Bronchial epithelial cell (primary cell): ENCODE measurements at regions not wholly inside any gene's neighbourhood (a gene's known extent, or its start where the extent isn't known, plus 50 kb on each side); places are given as distances from the start of the nearest gene placed in this dataset.
"Not testable (repeated sequence)": the region's sequence is repeated elsewhere in the genome, so short reads cannot be mapped to it uniquely, and the experiment has no call there.

ENCODE experiments used
- DNase-seq: peaks from one replicate; pipeline ENCODE4 v3.0.0-alpha.2; 2010; ENCODE audit warnings: low read depth
- FAIRE-seq: peaks from 2 replicates; lab custom pipeline; 2011; peaks lifted over from hg19 to GRCh38; lab: Jason Lieb, UNC
- H3K27me3 ChIP-seq: 2 replicates; pipeline ENCODE4 v1.5.1; 2011; ENCODE audit warnings: low read length; ENCODE audit not compliant: control insufficient read depth, insufficient read depth
- H3K36me3 ChIP-seq: 2 replicates; pipeline ENCODE4 v1.5.1; 2011; ENCODE audit warnings: low read length; ENCODE audit not compliant: control insufficient read depth, insufficient read depth
- H3K4me3 ChIP-seq: 2 replicates; pipeline ENCODE4 v1.5.1; 2011; ENCODE audit warnings: mild to moderate bottlenecking, low read depth, low read length, control low read depth
- CTCF ChIP-seq: IDR thresholded peaks from 2 replicates; pipeline ENCODE4 v1.5.1; 2011; ENCODE audit warnings: mild to moderate bottlenecking, moderate library complexity, low read length, control low read depth, inconsistent platforms; ENCODE audit not compliant: insufficient read depth, severe bottlenecking

GRCh38 chr18:78268226-78268988 lies 711.2 kb upstream of the SALL3 start:
- DNase-seq (no peak), FAIRE-seq (no peak)
- no peak for TF ChIP-seq CTCF
- no peaks in the 10 kb centered on the region for H3K36me3 ChIP-seq
- no peak overlapping the region for H3K4me3 ChIP-seq
- no peaks in the 10 kb centered on the region for H3K27me3 ChIP-seq

- TF ChIP-seq CTCF: no peak
- Histone ChIP-seq H3K4me3 (no peak overlapping the region), H3K36me3 (no peaks in the 10 kb centered on the region), H3K27me3 (no peaks in the 10 kb centered on the region)
- DNase-seq: no peak
- FAIRE-seq: no peak
These were observed 707.8 kb upstream of the SALL3 start for GRCh38 chr18:78271790-78272189.

- FAIRE-seq (no peak), DNase-seq (no peak)
- Histone ChIP-seq H3K27me3 (no peaks in the 10 kb centered on the region), H3K36me3 (no peaks in the 10 kb centered on the region), H3K4me3 (no peak overlapping the region)
- TF ChIP-seq CTCF: no peak
These were observed 705.7 kb upstream of the SALL3 start for GRCh38 chr18:78273876-78274275.

GRCh38 chr18:78283425-78283824 lies 696.2 kb upstream of the SALL3 start:
- FAIRE-seq, H3K36me3 ChIP-seq, H3K27me3 ChIP-seq, H3K4me3 ChIP-seq, DNase-seq: not testable (repeated sequence)

- DNase-seq (no peak), FAIRE-seq (no peak)
- Histone ChIP-seq H3K4me3 (no peak overlapping the region), H3K27me3 (no peaks in the 10 kb centered on the region), H3K36me3 (no peaks in the 10 kb centered on the region)
- TF ChIP-seq CTCF: no peak
These were observed 686.8 kb upstream of the SALL3 start for GRCh38 chr18:78292618-78293380.

- Histone ChIP-seq H3K36me3 (no peaks in the 10 kb centered on the region), H3K27me3 (no peaks in the 10 kb centered on the region), H3K4me3 (no peak overlapping the region)
- FAIRE-seq: no peak
- DNase-seq: no peak
- TF ChIP-seq CTCF: no peak
These were observed 686.1 kb upstream of the SALL3 start for GRCh38 chr18:78293540-78293939.
